PFSK-1 (cell line): ENCODE measurements at regions not wholly inside any gene's neighbourhood (a gene's known extent, or its start where the extent isn't known, plus 50 kb on each side); places are given as distances from the start of the nearest gene placed in this dataset.

Source experiments
- FOXP2 ChIP-seq: optimal IDR thresholded peaks from 2 replicates; pipeline ENCODE3; 2011; ENCODE audit warnings: borderline replicate concordance, control low read depth, inconsistent platforms; ENCODE audit not compliant: insufficient read depth; ENCODE audit errors: extremely low read length, extremely low read depth
- POLR2AphosphoS5 ChIP-seq: IDR thresholded peaks from 2 replicates; pipeline ENCODE4 v1.6.1; 2012; ENCODE audit warnings: low read depth, mild to moderate bottlenecking, control low read depth, low read length, moderate library complexity
- SIN3A ChIP-seq: IDR thresholded peaks from 2 replicates; pipeline ENCODE4 v1.6.1; 2012; ENCODE audit warnings: mild to moderate bottlenecking, low read length, moderate library complexity, borderline replicate concordance; ENCODE audit not compliant: insufficient read depth
- TAF1 ChIP-seq: IDR thresholded peaks from 2 replicates; pipeline ENCODE4 v1.6.1; 2012; ENCODE audit warnings: low read length, control low read depth, borderline replicate concordance; ENCODE audit not compliant: insufficient read depth
- TF ChIP-seq, protein P1 (sequence below), 2 experiments: IDR thresholded peaks; 2 replicates each; pipeline versions ENCODE4 v1.6.1 to v1.8.0; 2011 to 2012; ENCODE audit warnings: low read depth in 2 of 2, low read length in 2 of 2, control low read depth in 1 of 2, inconsistent platforms in 1 of 2, mild to moderate bottlenecking in 1 of 2, moderate library complexity in 1 of 2; ENCODE audit not compliant: insufficient read depth in 1 of 2

DNA sequence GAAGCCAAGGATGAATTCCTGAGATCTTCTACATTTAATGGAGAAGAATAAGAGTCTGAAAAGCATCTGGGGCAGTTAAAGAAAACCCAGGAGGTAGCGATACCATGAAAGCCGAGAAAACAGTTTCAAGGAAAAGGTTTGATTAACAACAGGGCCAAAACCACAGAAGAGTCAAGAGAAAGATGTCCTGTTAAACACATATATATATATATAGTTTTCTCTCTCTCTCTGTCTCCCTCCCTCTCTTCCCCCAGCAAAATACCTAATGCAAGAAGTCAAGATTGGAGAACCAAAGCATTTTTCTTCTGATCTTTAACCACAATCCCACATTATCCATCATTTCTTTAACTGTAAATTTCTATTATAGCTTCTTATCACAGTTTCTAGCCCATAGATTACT lies 261.4 kb downstream of the SNX13 start:
- no peak for TF ChIP-seq FOXP2
- TF ChIP-seq, protein P1, sequence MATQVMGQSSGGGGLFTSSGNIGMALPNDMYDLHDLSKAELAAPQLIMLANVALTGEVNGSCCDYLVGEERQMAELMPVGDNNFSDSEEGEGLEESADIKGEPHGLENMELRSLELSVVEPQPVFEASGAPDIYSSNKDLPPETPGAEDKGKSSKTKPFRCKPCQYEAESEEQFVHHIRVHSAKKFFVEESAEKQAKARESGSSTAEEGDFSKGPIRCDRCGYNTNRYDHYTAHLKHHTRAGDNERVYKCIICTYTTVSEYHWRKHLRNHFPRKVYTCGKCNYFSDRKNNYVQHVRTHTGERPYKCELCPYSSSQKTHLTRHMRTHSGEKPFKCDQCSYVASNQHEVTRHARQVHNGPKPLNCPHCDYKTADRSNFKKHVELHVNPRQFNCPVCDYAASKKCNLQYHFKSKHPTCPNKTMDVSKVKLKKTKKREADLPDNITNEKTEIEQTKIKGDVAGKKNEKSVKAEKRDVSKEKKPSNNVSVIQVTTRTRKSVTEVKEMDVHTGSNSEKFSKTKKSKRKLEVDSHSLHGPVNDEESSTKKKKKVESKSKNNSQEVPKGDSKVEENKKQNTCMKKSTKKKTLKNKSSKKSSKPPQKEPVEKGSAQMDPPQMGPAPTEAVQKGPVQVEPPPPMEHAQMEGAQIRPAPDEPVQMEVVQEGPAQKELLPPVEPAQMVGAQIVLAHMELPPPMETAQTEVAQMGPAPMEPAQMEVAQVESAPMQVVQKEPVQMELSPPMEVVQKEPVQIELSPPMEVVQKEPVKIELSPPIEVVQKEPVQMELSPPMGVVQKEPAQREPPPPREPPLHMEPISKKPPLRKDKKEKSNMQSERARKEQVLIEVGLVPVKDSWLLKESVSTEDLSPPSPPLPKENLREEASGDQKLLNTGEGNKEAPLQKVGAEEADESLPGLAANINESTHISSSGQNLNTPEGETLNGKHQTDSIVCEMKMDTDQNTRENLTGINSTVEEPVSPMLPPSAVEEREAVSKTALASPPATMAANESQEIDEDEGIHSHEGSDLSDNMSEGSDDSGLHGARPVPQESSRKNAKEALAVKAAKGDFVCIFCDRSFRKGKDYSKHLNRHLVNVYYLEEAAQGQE (IDR thresholded peaks at IDR 0.05; ENCODE audit: insufficient read depth in 1 of 2, low read depth in 2 of 2, low read length in 2 of 2), result no peak
- TF ChIP-seq SIN3A, result no peak
- no peak for TF ChIP-seq TAF1
- TF ChIP-seq POLR2AphosphoS5, result no peak

DNA sequence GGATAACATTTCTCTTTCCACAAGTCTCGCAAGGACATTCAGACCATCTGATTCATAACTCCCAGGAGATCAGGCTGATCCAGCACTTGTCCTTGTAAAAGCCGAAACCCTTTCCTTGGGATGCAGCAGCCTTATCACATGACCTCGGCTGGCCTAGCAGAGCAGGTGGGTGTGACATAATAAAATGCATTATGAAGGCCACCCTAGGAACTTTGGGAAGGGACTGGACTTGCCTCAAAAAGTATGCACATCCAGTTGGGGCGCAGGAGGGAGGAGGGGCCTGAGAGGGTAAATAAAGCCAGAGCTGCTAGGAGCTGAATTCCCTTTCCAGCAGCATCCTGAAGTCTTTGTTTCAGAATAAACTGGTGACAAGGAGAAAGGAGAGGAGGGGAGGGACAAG lies 260.8 kb downstream of the SNX13 start:
- TF ChIP-seq POLR2AphosphoS5 (no peak), SIN3A (no peak), FOXP2 (no peak), TAF1 (no peak)

DNA sequence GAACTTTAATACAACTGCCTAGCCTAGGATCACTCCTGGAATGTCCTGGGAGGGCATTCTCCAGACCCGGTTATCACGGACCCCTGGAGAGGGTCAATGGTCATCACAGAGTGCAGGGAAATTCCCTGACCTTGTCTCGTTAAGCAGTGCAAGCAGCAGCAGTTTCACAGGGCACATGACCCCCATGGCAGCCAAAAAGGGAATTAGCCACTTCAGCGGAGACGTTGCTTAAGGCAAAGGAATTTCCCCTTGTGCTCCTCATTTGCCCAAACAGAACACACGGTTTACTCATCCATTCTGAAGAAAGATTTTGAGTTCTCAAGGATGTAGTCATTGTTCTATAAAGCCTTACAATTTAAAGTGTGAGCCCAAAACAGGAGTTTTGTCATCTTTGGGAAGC lies 260.3 kb downstream of the SNX13 start:
- no peak for TF ChIP-seq TAF1
- TF ChIP-seq, protein P1 (IDR thresholded peaks at IDR 0.05; ENCODE audit: insufficient read depth in 1 of 2, low read depth in 2 of 2, low read length in 2 of 2), result no peak
- no peak for TF ChIP-seq FOXP2
- no peak for TF ChIP-seq POLR2AphosphoS5
- TF ChIP-seq SIN3A, result no peak

DNA sequence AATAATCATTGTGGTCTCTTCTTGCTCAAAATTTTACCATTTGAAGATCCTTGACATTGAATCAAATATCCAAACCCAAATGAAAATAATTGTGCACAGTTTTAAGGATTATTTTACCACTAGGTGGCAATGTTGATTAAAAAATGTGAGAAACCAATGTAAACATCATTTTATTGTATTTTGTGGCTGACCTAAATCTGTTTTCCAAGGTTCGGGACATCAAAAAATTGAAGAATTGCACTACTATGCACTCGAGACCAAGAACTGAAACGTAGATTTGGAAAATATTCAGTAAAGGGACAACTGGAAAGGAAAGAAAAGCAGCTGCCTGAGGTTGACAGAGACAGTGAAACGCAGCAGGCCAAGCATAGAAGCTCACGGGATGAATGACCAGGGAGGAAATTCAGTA lies 259.3 kb downstream of the SNX13 start:
- TF ChIP-seq TAF1, result no peak
- TF ChIP-seq SIN3A, result no peak
- TF ChIP-seq, protein P1 (IDR thresholded peaks at IDR 0.05; ENCODE audit: insufficient read depth in 1 of 2, low read depth in 2 of 2, low read length in 2 of 2), result no peak
- no peak for TF ChIP-seq POLR2AphosphoS5
- no peak for TF ChIP-seq FOXP2

DNA sequence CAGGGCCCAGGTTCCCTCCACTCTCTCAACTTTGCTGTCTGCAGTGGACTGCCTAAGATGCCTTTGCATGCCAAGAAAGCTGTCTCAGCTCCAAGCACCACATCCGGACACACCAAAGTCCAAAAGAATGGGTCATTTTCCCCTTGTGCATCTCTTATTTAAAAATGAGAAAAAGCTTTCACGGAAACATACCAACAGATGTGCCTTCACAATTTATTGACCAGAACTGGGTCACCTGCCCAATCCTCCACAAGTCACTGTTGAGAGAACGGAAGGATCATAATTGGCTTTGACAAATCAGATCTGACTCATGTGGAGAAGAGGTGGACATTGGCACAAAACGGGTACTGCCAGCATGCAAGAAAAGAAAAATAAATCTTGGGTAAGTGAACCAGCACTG lies 258.3 kb downstream of the SNX13 start:
- TF ChIP-seq FOXP2, result no peak
- no peak for TF ChIP-seq POLR2AphosphoS5
- no peak for TF ChIP-seq TAF1
- TF ChIP-seq, protein P1 (IDR thresholded peaks at IDR 0.05; ENCODE audit: insufficient read depth in 1 of 2, low read depth in 2 of 2, low read length in 2 of 2), result no peak
- TF ChIP-seq SIN3A, result no peak
